SK-N-SH treated with all-trans-retinoic acid at 6 μM for 48 hours (cell line): ENCODE measurements at regions not wholly inside any gene's neighbourhood (a gene's known extent, or its start where the extent isn't known, plus 50 kb on each side); places are given as distances from the start of the nearest gene placed in this dataset.
"Not testable (repeated sequence)": the region's sequence is repeated elsewhere in the genome, so short reads cannot be mapped to it uniquely, and the experiment has no call there.

Experiments used
- ATAC-seq: fragments of 200-7000 bp; cut with Tn5 transposase; 3 replicates; pipeline ENCODE4 v1.9.1; 2020; ENCODE audit warnings: mild to moderate bottlenecking, moderate library complexity
- ARNTL ChIP-seq: fragments of 450-650 bp; formaldehyde crosslinking; IDR thresholded peaks from 2 replicates; pipeline ENCODE4 v1.5.0; 2020; ENCODE audit warnings: low read depth, mild to moderate bottlenecking, moderate library complexity, borderline replicate concordance
- BACH2 ChIP-seq: fragments of 250-450 bp; sonication (Bioruptor Pico); IDR thresholded peaks from 2 replicates; pipeline ENCODE4 v1.9.0; 2021; ENCODE audit warnings: mild to moderate bottlenecking, borderline replicate concordance
- CREB5 ChIP-seq: fragments of 250-450 bp; sonication (Bioruptor Pico); IDR thresholded peaks from 2 replicates; pipeline ENCODE4 v1.5.1; 2020; ENCODE audit warnings: low read depth, mild to moderate bottlenecking, moderate library complexity
- CSDC2 ChIP-seq: fragments of 250-450 bp; sonication (Bioruptor Pico); IDR thresholded peaks from 2 replicates; pipeline ENCODE4 v1.5.0; 2020; ENCODE audit warnings: mild to moderate bottlenecking, moderate library complexity
- ESRRG ChIP-seq: fragments of 250-450 bp; sonication (Bioruptor Pico); IDR thresholded peaks from 2 replicates; pipeline ENCODE4 v1.6.1; 2021; ENCODE audit warnings: mild to moderate bottlenecking
- GLIS3 ChIP-seq: fragments of 250-450 bp; sonication (Bioruptor Pico); IDR thresholded peaks from 2 replicates; pipeline ENCODE4 v1.5.0; 2020; ENCODE audit warnings: mild to moderate bottlenecking, moderate library complexity
- ISL1 ChIP-seq: fragments of 250-450 bp; sonication (Bioruptor Pico); IDR thresholded peaks from 2 replicates; pipeline ENCODE4 v2.1.2; 2022; ENCODE audit warnings: mild to moderate bottlenecking, moderate library complexity
- OSR1 ChIP-seq: fragments of 250-450 bp; sonication (Bioruptor Pico); IDR thresholded peaks from 2 replicates; pipeline ENCODE4 v1.8.0; 2022; ENCODE audit warnings: moderate library complexity, mild to moderate bottlenecking, inconsistent platforms
- PPARA ChIP-seq: fragments of 250-450 bp; sonication (Bioruptor Pico); IDR thresholded peaks from 2 replicates; pipeline ENCODE4 v1.5.0; 2020; ENCODE audit warnings: mild to moderate bottlenecking, borderline replicate concordance
- RARB ChIP-seq: fragments of 250-450 bp; sonication (Bioruptor Pico); IDR thresholded peaks from 2 replicates; pipeline ENCODE4 v1.8.0; 2021; ENCODE audit warnings: mild to moderate bottlenecking, moderate library complexity
- SNAI2 ChIP-seq: fragments of 250-450 bp; sonication (Bioruptor Pico); IDR thresholded peaks from 2 replicates; pipeline ENCODE4 v1.5.0; 2020; ENCODE audit warnings: mild to moderate bottlenecking, moderate library complexity
- TCF4 ChIP-seq: fragments of 250-450 bp; sonication (Bioruptor Pico); IDR thresholded peaks from 2 replicates; pipeline ENCODE4 v1.8.0; 2021; ENCODE audit warnings: mild to moderate bottlenecking, moderate library complexity, borderline replicate concordance
- TOX ChIP-seq: fragments of 250-450 bp; sonication (Bioruptor Pico); IDR thresholded peaks from 2 replicates; pipeline ENCODE4 v1.8.0; 2021; ENCODE audit warnings: mild to moderate bottlenecking, moderate library complexity, borderline replicate concordance
- TSHZ2 ChIP-seq: fragments of 250-450 bp; sonication (Bioruptor Pico); IDR thresholded peaks from 2 replicates; pipeline ENCODE4 v1.5.0; 2020; ENCODE audit warnings: mild to moderate bottlenecking, moderate library complexity
- ZC3H10 ChIP-seq: fragments of 250-450 bp; sonication (Bioruptor Pico); IDR thresholded peaks from 2 replicates; pipeline ENCODE4 v1.5.1; 2021; ENCODE audit warnings: mild to moderate bottlenecking, moderate library complexity
- ZFP30 ChIP-seq: fragments of 450-650 bp; formaldehyde crosslinking; IDR thresholded peaks from 2 replicates; pipeline ENCODE4 v1.5.0; 2022; ENCODE audit warnings: mild to moderate bottlenecking, moderate library complexity
- ZNF565 ChIP-seq: fragments of 450-650 bp; formaldehyde crosslinking; conservative IDR thresholded peaks from 2 replicates; pipeline ENCODE4 v1.5.0; 2020; ENCODE audit warnings: low read depth, mild to moderate bottlenecking, moderate library complexity
- ZNF8 ChIP-seq: fragments of 450-650 bp; formaldehyde crosslinking; IDR thresholded peaks from 2 replicates; pipeline ENCODE4 v1.5.0; 2020; ENCODE audit warnings: mild to moderate bottlenecking, moderate library complexity
- TF ChIP-seq, protein P1 (sequence below): fragments of 250-450 bp; sonication (Bioruptor Pico); IDR thresholded peaks from 2 replicates; pipeline ENCODE4 v1.8.0; 2020; ENCODE audit warnings: mild to moderate bottlenecking, moderate library complexity, borderline replicate concordance
- TF ChIP-seq, protein P2 (sequence below): fragments of 250-450 bp; sonication (Bioruptor Pico); IDR thresholded peaks from 2 replicates; pipeline ENCODE4 v1.8.0; 2021; ENCODE audit warnings: low read depth, mild to moderate bottlenecking, moderate library complexity, borderline replicate concordance
- TF ChIP-seq, protein P3 (sequence below): fragments of 250-450 bp; sonication (Bioruptor Pico); IDR thresholded peaks from 2 replicates; pipeline ENCODE4 v1.5.1; 2021; ENCODE audit warnings: mild to moderate bottlenecking, moderate library complexity

GRCh38 chr2:72078773-72079172 lies 68.9 kb downstream of the CYP26B1 start:
- TF ChIP-seq ZNF565 (CRISPR knock-in tag): no peak
- TF ChIP-seq GLIS3 (CRISPR knock-in tag): no peak
- no peak for TF ChIP-seq CSDC2 (CRISPR knock-in tag)
- TF ChIP-seq, protein P1, sequence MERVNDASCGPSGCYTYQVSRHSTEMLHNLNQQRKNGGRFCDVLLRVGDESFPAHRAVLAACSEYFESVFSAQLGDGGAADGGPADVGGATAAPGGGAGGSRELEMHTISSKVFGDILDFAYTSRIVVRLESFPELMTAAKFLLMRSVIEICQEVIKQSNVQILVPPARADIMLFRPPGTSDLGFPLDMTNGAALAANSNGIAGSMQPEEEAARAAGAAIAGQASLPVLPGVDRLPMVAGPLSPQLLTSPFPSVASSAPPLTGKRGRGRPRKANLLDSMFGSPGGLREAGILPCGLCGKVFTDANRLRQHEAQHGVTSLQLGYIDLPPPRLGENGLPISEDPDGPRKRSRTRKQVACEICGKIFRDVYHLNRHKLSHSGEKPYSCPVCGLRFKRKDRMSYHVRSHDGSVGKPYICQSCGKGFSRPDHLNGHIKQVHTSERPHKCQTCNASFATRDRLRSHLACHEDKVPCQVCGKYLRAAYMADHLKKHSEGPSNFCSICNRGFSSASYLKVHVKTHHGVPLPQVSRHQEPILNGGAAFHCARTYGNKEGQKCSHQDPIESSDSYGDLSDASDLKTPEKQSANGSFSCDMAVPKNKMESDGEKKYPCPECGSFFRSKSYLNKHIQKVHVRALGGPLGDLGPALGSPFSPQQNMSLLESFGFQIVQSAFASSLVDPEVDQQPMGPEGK (CRISPR knock-in tag): no peak
- no peak for TF ChIP-seq PPARA (CRISPR knock-in tag)
- no peak for TF ChIP-seq SNAI2 (CRISPR knock-in tag)
- no peak for TF ChIP-seq ZNF8 (CRISPR knock-in tag)
- no peak for TF ChIP-seq ZC3H10 (CRISPR knock-in tag)
- no peak for TF ChIP-seq CREB5 (CRISPR knock-in tag)
- no peak for TF ChIP-seq BACH2 (CRISPR knock-in tag)
- TF ChIP-seq RARB (CRISPR knock-in tag): no peak
- TF ChIP-seq ISL1 (CRISPR knock-in tag): no peak
- TF ChIP-seq ZFP30 (CRISPR knock-in tag): no peak
- no peak for TF ChIP-seq TCF4
- TF ChIP-seq, protein P2, sequence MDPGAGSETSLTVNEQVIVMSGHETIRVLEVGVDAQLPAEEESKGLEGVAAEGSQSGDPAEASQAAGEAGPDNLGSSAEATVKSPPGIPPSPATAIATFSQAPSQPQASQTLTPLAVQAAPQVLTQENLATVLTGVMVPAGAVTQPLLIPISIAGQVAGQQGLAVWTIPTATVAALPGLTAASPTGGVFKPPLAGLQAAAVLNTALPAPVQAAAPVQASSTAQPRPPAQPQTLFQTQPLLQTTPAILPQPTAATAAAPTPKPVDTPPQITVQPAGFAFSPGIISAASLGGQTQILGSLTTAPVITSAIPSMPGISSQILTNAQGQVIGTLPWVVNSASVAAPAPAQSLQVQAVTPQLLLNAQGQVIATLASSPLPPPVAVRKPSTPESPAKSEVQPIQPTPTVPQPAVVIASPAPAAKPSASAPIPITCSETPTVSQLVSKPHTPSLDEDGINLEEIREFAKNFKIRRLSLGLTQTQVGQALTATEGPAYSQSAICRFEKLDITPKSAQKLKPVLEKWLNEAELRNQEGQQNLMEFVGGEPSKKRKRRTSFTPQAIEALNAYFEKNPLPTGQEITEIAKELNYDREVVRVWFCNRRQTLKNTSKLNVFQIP (CRISPR knock-in tag): no peak
- TF ChIP-seq TOX: no peak
- TF ChIP-seq ARNTL (CRISPR knock-in tag): no peak
- TF ChIP-seq TSHZ2 (CRISPR knock-in tag): no peak
- no peak for TF ChIP-seq ESRRG (CRISPR knock-in tag)
- no peak for ATAC-seq

DNA sequence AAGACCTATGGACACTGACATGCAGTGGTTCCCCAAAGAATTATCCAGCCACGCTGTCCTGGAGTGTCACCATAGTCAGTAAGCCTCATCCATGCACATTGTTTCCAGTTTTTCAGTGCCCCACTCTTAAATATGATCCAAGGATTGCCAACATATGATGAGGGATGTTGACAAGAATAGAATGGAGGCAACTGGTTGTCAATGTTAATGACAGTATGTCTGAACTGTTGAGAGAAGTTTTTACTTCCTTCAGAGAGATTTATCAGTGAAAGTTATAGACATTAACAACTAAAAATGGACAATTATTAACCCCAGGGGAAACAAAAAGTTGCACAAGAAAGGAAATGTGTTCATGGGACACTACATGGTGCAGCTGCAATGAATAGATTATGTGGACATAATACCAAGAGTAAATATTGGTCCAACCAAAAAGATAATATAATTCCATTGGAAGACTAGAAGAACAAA lies 69.9 kb downstream of the CYP26B1 start:
- TF ChIP-seq PPARA (CRISPR knock-in tag) (no peak), TCF4 (no peak), GLIS3 (CRISPR knock-in tag) (no peak), ARNTL (CRISPR knock-in tag) (no peak), OSR1 (CRISPR knock-in tag) (no peak), ZC3H10 (CRISPR knock-in tag) (no peak), ZFP30 (CRISPR knock-in tag) (no peak), BACH2 (CRISPR knock-in tag) (no peak), TOX (no peak), ESRRG (CRISPR knock-in tag) (no peak), RARB (CRISPR knock-in tag) (no peak), CREB5 (CRISPR knock-in tag) (no peak)
- TF ChIP-seq, protein P3, sequence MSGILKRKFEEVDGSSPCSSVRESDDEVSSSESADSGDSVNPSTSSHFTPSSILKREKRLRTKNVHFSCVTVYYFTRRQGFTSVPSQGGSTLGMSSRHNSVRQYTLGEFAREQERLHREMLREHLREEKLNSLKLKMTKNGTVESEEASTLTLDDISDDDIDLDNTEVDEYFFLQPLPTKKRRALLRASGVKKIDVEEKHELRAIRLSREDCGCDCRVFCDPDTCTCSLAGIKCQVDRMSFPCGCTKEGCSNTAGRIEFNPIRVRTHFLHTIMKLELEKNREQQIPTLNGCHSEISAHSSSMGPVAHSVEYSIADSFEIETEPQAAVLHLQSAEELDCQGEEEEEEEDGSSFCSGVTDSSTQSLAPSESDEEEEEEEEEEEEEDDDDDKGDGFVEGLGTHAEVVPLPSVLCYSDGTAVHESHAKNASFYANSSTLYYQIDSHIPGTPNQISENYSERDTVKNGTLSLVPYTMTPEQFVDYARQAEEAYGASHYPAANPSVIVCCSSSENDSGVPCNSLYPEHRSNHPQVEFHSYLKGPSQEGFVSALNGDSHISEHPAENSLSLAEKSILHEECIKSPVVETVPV (CRISPR knock-in tag): no peak
- ATAC-seq: no peak

DNA sequence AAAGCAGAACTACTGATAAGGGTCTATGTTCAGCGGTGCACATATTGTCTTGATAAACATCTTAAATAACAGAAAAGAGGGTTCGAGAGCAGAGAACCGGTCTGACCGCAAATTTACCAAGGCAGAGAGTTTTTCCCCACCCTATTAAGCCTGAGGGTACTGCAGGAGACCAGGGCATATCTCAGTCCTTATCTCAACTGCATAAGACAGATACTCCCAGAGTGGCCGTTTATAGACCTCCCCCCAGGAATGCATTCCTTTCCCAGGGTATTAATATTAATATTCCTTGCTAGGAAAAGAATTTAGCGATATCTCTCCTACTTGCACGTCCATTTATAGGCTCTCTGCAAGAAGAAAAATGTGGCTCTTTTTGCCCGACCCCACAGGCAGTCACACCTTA lies 74.3 kb downstream of the CYP26B1 start:
- not testable (repeated sequence) for ATAC-seq

DNA sequence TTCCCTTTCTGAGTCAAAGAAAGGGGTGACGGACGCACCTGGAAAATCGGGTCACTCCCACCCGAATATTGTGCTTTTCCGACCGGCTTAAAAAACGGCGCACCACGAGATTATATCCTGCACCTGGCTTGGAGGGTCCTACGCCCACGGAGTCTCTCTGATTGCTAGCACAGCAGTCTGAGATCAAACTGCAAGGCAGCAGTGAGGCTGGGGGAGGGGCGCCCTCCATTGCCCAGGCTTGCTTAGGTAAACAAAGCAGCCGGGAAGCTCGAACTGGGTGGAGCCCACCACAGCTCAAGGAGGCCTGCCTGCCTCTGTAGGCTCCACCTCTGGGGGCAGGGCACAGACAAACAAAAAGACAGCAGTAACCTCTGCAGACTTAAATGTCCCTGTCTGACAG lies 83.5 kb downstream of the CYP26B1 start:
- not testable (repeated sequence) for ATAC-seq
